ENCODE measurements at regions not wholly inside any gene's neighbourhood (a gene's known extent, or its start where the extent isn't known, plus 50 kb on each side); places are given as distances from the start of the nearest gene placed in this dataset.

- no peaks in the 10 kb centered on the region for H3K36me3 ChIP-seq (ENCODE audit: low read depth)
- no peaks in the 10 kb centered on the region for H3K9me3 ChIP-seq (ENCODE audit: severe bottlenecking)
- ATAC-seq (ENCODE audit: low read depth) (no peak), DNase-seq (ENCODE audit: low spot score) (no peak)
- TF ChIP-seq, protein P1, sequence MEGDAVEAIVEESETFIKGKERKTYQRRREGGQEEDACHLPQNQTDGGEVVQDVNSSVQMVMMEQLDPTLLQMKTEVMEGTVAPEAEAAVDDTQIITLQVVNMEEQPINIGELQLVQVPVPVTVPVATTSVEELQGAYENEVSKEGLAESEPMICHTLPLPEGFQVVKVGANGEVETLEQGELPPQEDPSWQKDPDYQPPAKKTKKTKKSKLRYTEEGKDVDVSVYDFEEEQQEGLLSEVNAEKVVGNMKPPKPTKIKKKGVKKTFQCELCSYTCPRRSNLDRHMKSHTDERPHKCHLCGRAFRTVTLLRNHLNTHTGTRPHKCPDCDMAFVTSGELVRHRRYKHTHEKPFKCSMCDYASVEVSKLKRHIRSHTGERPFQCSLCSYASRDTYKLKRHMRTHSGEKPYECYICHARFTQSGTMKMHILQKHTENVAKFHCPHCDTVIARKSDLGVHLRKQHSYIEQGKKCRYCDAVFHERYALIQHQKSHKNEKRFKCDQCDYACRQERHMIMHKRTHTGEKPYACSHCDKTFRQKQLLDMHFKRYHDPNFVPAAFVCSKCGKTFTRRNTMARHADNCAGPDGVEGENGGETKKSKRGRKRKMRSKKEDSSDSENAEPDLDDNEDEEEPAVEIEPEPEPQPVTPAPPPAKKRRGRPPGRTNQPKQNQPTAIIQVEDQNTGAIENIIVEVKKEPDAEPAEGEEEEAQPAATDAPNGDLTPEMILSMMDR (IDR thresholded peaks at IDR 0.05; ENCODE audit: poor library complexity, severe bottlenecking) = no peak
- H3K27me3 ChIP-seq (ENCODE audit: insufficient read depth, poor library complexity, severe bottlenecking) = no peaks in the 10 kb centered on the region
- H3K27ac ChIP-seq (ENCODE audit: poor library complexity, severe bottlenecking) = peak overlapping the region; percentile 68
- peaks cover 19% of the 10 kb centered on the region for H3K4me1 ChIP-seq (ENCODE audit: insufficient read depth, poor library complexity, severe bottlenecking)
- no peak overlapping the region for H3K4me3 ChIP-seq (ENCODE audit: severe bottlenecking)
These were observed 105.1 kb upstream of the MAP1LC3B2 start for GRCh38 chr12:116454076-116454475.

DNA sequence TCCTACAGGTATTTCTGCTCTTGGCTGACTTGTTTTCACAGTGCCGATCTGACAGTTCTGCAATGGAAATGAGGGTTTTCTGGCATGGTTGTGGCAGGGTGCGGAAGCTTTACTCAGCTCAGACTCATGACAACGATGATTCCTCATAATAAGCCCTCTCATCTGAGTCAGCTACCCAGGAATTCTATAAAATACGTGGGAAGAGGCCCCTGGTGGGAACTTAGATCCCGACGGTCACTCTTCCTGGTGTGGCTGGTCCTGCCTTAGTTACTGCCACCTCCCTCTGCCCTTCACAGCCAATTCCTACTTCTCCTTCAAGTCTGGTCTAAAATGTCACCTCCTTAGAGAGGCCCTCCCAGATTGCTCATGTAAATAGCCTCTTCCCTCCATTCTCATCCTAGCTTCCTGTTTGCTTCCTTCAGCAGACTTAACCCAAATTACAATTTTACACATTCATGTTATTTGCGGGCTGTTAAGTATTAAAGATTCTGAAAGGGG is 104.2 kb upstream of the MAP1LC3B2 start:
- peak; percentile 94 for ATAC-seq (ENCODE audit: low read depth)
- Histone ChIP-seq H3K27me3 (ENCODE audit: insufficient read depth, poor library complexity, severe bottlenecking) (no peaks in the 10 kb centered on the region), H3K36me3 (ENCODE audit: low read depth) (no peaks in the 10 kb centered on the region), H3K27ac (ENCODE audit: poor library complexity, severe bottlenecking) (peak overlapping the region; percentile 68), H3K4me1 (ENCODE audit: insufficient read depth, poor library complexity, severe bottlenecking) (peaks cover 19% of the 10 kb centered on the region), H3K4me3 (ENCODE audit: severe bottlenecking) (no peak overlapping the region), H3K9me3 (ENCODE audit: severe bottlenecking) (no peaks in the 10 kb centered on the region)
- TF ChIP-seq, protein P1 (IDR thresholded peaks at IDR 0.05; ENCODE audit: poor library complexity, severe bottlenecking) = no peak
- peak; percentile 72 for DNase-seq (ENCODE audit: low spot score)

- no peak overlapping the region for H3K4me3 ChIP-seq (ENCODE audit: severe bottlenecking)
- peak overlapping the region; percentile 68 for H3K27ac ChIP-seq (ENCODE audit: poor library complexity, severe bottlenecking)
- peaks cover 19% of the 10 kb centered on the region for H3K4me1 ChIP-seq (ENCODE audit: insufficient read depth, poor library complexity, severe bottlenecking)
- peak; percentile 38 for ATAC-seq (ENCODE audit: low read depth)
- no peaks in the 10 kb centered on the region for H3K27me3 ChIP-seq (ENCODE audit: insufficient read depth, poor library complexity, severe bottlenecking)
- TF ChIP-seq, protein P1 (IDR thresholded peaks at IDR 0.05; ENCODE audit: poor library complexity, severe bottlenecking) = no peak
- DNase-seq (ENCODE audit: low spot score) = no peak
- no peaks in the 10 kb centered on the region for H3K36me3 ChIP-seq (ENCODE audit: low read depth)
- H3K9me3 ChIP-seq (ENCODE audit: severe bottlenecking) = no peaks in the 10 kb centered on the region
These were observed 103.4 kb upstream of the MAP1LC3B2 start for GRCh38 chr12:116455540-116456329.

- H3K9me3 ChIP-seq (ENCODE audit: severe bottlenecking) = no peaks in the 10 kb centered on the region
- DNase-seq (ENCODE audit: low spot score) = no peak
- no peak for ATAC-seq (ENCODE audit: low read depth)
- peaks cover 19% of the 10 kb centered on the region for H3K4me1 ChIP-seq (ENCODE audit: insufficient read depth, poor library complexity, severe bottlenecking)
- H3K36me3 ChIP-seq (ENCODE audit: low read depth) = no peaks in the 10 kb centered on the region
- H3K27me3 ChIP-seq (ENCODE audit: insufficient read depth, poor library complexity, severe bottlenecking) = no peaks in the 10 kb centered on the region
- TF ChIP-seq, protein P1 (IDR thresholded peaks at IDR 0.05; ENCODE audit: poor library complexity, severe bottlenecking) = no peak
- no peak overlapping the region for H3K4me3 ChIP-seq (ENCODE audit: severe bottlenecking)
- peak overlapping the region; percentile 68 for H3K27ac ChIP-seq (ENCODE audit: poor library complexity, severe bottlenecking)
These were observed 102.7 kb upstream of the MAP1LC3B2 start for GRCh38 chr12:116456330-116457082.

All from RWPE2 (cell line).